H1 (cell line): ENCODE measurements at regions not wholly inside any gene's neighbourhood (a gene's known extent, or its start where the extent isn't known, plus 50 kb on each side); places are given as distances from the start of the nearest gene placed in this dataset.

Experiments used
- CTCF ChIA-PET: fragments of 300-600 bp; sonication (Branson Sonifier 250); formaldehyde crosslinking; loops from one replicate; lab custom pipeline; 2021; ENCODE audit not compliant: partially characterized antibody; lab: Charles Lee
- POLR2A ChIA-PET: fragments of 300-600 bp; sonication (Branson Sonifier 250); formaldehyde crosslinking; loops from one replicate; lab custom pipeline; 2021; ENCODE audit warnings: inconsistent platforms; ENCODE audit not compliant: partially characterized antibody; lab: Charles Lee
- DNase-seq, 2 experiments: peaks; one replicate each; pipeline versions ENCODE4 v3.0.0 to v3.0.0-alpha.2; 2010 to 2022; ENCODE audit warnings: low spot score in 2 of 2, low read depth in 1 of 2, mixed read lengths in 1 of 2
- FAIRE-seq: peaks from 2 replicates; lab custom pipeline; 2011; peaks lifted over from hg19 to GRCh38; lab: Jason Lieb, UNC
- H2AFZ ChIP-seq: 2 replicates; pipeline ENCODE4 v1.8.1; 2012; ENCODE audit warnings: low read length, inconsistent platforms
- H2AK5ac ChIP-seq: 2 replicates; pipeline ENCODE4 v1.6.1; 2013; ENCODE audit warnings: low read depth, low read length
- H2BK120ac ChIP-seq: replicated peaks from 2 replicates; pipeline ENCODE3; 2013; ENCODE audit warnings: low read depth, low read length, inconsistent platforms
- H2BK12ac ChIP-seq: 2 replicates; pipeline ENCODE4 v1.6.1; 2013; ENCODE audit warnings: low read depth, low read length
- H2BK15ac ChIP-seq: 2 replicates; pipeline ENCODE4 v1.6.1; 2013; ENCODE audit warnings: low read length
- H2BK20ac ChIP-seq: 2 replicates; pipeline ENCODE4 v1.6.1; 2013; ENCODE audit warnings: low read length
- H2BK5ac ChIP-seq: 2 replicates; pipeline ENCODE4 v1.6.1; 2013; ENCODE audit warnings: low read depth, low read length
- H3K14ac ChIP-seq: 2 replicates; pipeline ENCODE4 v1.6.1; 2013; ENCODE audit warnings: inconsistent platforms; ENCODE audit not compliant: insufficient read length
- H3K18ac ChIP-seq: 2 replicates; pipeline ENCODE4 v1.6.1; 2013; ENCODE audit warnings: low read length; ENCODE audit errors: extremely low read depth
- H3K23ac ChIP-seq: 2 replicates; pipeline ENCODE4 v1.6.1; 2013; ENCODE audit warnings: inconsistent platforms; ENCODE audit not compliant: insufficient read length
- H3K23me2 ChIP-seq: 2 replicates; pipeline ENCODE4 v1.6.1; 2013; ENCODE audit warnings: low read depth, low read length
- H3K27ac ChIP-seq: 2 replicates; pipeline ENCODE4 v1.6.1; 2011; ENCODE audit warnings: low read depth, low read length, inconsistent platforms
- H3K27me3 ChIP-seq, 4 experiments: replicated peaks in 1 of 4; 1 replicate in 1 of 4; 2 replicates in 3 of 4; pipeline versions ENCODE4 v1.6.1 to v1.8.1; 2011 to 2013; ENCODE audit warnings: low read length in 3 of 4, mild to moderate bottlenecking in 3 of 4, inconsistent platforms in 2 of 4, mixed read lengths in 2 of 4, moderate library complexity in 1 of 4; ENCODE audit not compliant: control insufficient read depth in 3 of 4, insufficient read depth in 3 of 4; ENCODE audit errors: extremely low read depth in 1 of 4
- H3K36me3 ChIP-seq, 4 experiments: 2 replicates each; pipeline versions ENCODE4 v1.6.1 to v1.8.1; 2011 to 2013; ENCODE audit warnings: mild to moderate bottlenecking in 4 of 4, low read length in 3 of 4, moderate library complexity in 2 of 4, control low read depth in 1 of 4, inconsistent platforms in 1 of 4; ENCODE audit not compliant: insufficient read depth in 4 of 4, control insufficient read depth in 2 of 4
- H3K4ac ChIP-seq: replicated peaks from 2 replicates; pipeline ENCODE3; 2013; ENCODE audit warnings: low read length, low read depth, mixed read lengths, inconsistent platforms; ENCODE audit not compliant: insufficient read length
- H3K4me1 ChIP-seq, 4 experiments: replicated peaks in 1 of 4; 1 replicate in 1 of 4; 2 replicates in 3 of 4; pipeline versions ENCODE4 v1.6.1 to v1.8.1; 2011 to 2013; ENCODE audit warnings: low read length in 3 of 4, inconsistent platforms in 2 of 4, mixed read lengths in 1 of 4; ENCODE audit not compliant: insufficient read depth in 4 of 4, control insufficient read depth in 3 of 4
- H3K4me2 ChIP-seq, 2 experiments: 2 replicates each; pipeline versions ENCODE4 v1.6.1 to v1.8.1; 2011 to 2013; ENCODE audit warnings: low read depth in 2 of 2, low read length in 2 of 2, control low read depth in 1 of 2, inconsistent platforms in 1 of 2, mild to moderate bottlenecking in 1 of 2; ENCODE audit not compliant: insufficient read depth in 1 of 2
- H3K4me3 ChIP-seq, 4 experiments: fragments of 200-600, 300-600 bp in 1 of 4; sonication (generic), shearing (Covaris generic), sonication (Bioruptor Twin) in 1 of 4; 2 replicates each; pipeline versions ENCODE4 v1.5.1 to v1.8.1; 2011 to 2016; ENCODE audit warnings: low read length in 4 of 4, low read depth in 3 of 4, control low read depth in 2 of 4, inconsistent platforms in 2 of 4, mild to moderate bottlenecking in 2 of 4, mixed read lengths in 1 of 4, moderate library complexity in 1 of 4; ENCODE audit not compliant: insufficient read depth in 2 of 4; ENCODE audit errors: extremely low read depth in 1 of 4
- H3K56ac ChIP-seq: replicated peaks from 2 replicates; pipeline ENCODE3; 2013; ENCODE audit warnings: low read depth, mild to moderate bottlenecking, mixed read lengths, low read length, inconsistent platforms; ENCODE audit not compliant: insufficient read length
- H3K79me1 ChIP-seq: 2 replicates; pipeline ENCODE4 v1.6.1; 2013; ENCODE audit warnings: low read depth, low read length, control low read depth
- H3K79me2 ChIP-seq, 2 experiments: 2 replicates each; pipeline versions ENCODE4 v1.6.1 to v1.8.1; 2012 to 2013; ENCODE audit warnings: low read length in 2 of 2, mild to moderate bottlenecking in 2 of 2, inconsistent platforms in 1 of 2; ENCODE audit not compliant: insufficient read depth in 2 of 2, control insufficient read depth in 1 of 2
- H3K9ac ChIP-seq, 4 experiments: replicated peaks in 1 of 4; 1 replicate in 1 of 4; 2 replicates in 3 of 4; pipeline versions ENCODE4 v1.6.1 to v1.8.1; 2011 to 2013; ENCODE audit warnings: low read depth in 3 of 4, low read length in 3 of 4, control low read depth in 2 of 4, mild to moderate bottlenecking in 2 of 4, moderate library complexity in 2 of 4, inconsistent platforms in 1 of 4; ENCODE audit errors: extremely low read depth in 1 of 4
- H3K9me3 ChIP-seq, 2 experiments: 2 replicates each; pipeline versions ENCODE4 v1.6.1 to v1.8.1; 2012 to 2013; ENCODE audit warnings: mild to moderate bottlenecking in 2 of 2, moderate library complexity in 2 of 2, control low read depth in 1 of 2, inconsistent platforms in 1 of 2, low read depth in 1 of 2, low read length in 1 of 2, mixed read lengths in 1 of 2; ENCODE audit not compliant: insufficient read depth in 2 of 2
- H4K20me1 ChIP-seq, 2 experiments: replicated peaks in 1 of 2; 2 replicates each; pipeline versions ENCODE3 to v1.8.1; 2011 to 2013; ENCODE audit warnings: inconsistent platforms in 2 of 2, low read length in 2 of 2, mild to moderate bottlenecking in 1 of 2; ENCODE audit not compliant: insufficient read depth in 2 of 2, control insufficient read depth in 1 of 2
- H4K5ac ChIP-seq: 2 replicates; pipeline ENCODE4 v1.6.1; 2013; ENCODE audit warnings: low read length, low read depth, mixed read lengths, inconsistent platforms; ENCODE audit not compliant: insufficient read length
- H4K8ac ChIP-seq: 2 replicates; pipeline ENCODE4 v1.8.0; 2013; ENCODE audit warnings: mild to moderate bottlenecking, moderate library complexity, low read length, inconsistent platforms; ENCODE audit not compliant: insufficient read depth; ENCODE audit errors: extremely low read depth
- H4K91ac ChIP-seq: replicated peaks from 2 replicates; pipeline ENCODE3; 2013; ENCODE audit warnings: low read length, mixed read lengths, inconsistent platforms; ENCODE audit not compliant: insufficient read length
- BACH1 ChIP-seq: IDR thresholded peaks from 2 replicates; pipeline ENCODE4 v1.6.1; 2012; ENCODE audit warnings: low read length, improper control_type of control experiment
- CBX5 ChIP-seq: fragments of 300-800, 300-1000 bp; sonication (generic); IDR thresholded peaks from 2 replicates; pipeline ENCODE4 v1.7.1; 2016; ENCODE audit warnings: antibody characterized with exemption, low read length, low read depth
- HDAC2 ChIP-seq, 2 experiments: fragments of 300-600 bp in 1 of 2; sonication (generic) in 1 of 2; IDR thresholded peaks; 2 replicates each; pipeline ENCODE4 v1.6.1; 2011 to 2012; ENCODE audit warnings: low read depth in 2 of 2, low read length in 2 of 2, mild to moderate bottlenecking in 2 of 2, moderate library complexity in 2 of 2, borderline replicate concordance in 1 of 2, inconsistent platforms in 1 of 2
- KDM4A ChIP-seq: IDR thresholded peaks from one replicate; pipeline ENCODE4 v1.7.1; 2012; ENCODE audit warnings: low read depth, mild to moderate bottlenecking, moderate library complexity, low read length, inconsistent platforms; ENCODE audit not compliant: severe bottlenecking
- MAX ChIP-seq: IDR thresholded peaks from 2 replicates; pipeline ENCODE4 v1.6.1; 2012; ENCODE audit warnings: inconsistent platforms
- RBBP5 ChIP-seq: IDR thresholded peaks from 2 replicates; pipeline ENCODE4 v1.7.1; 2012; ENCODE audit warnings: low read depth, mild to moderate bottlenecking, inconsistent platforms, low read length, moderate library complexity, borderline replicate concordance
- SP1 ChIP-seq: IDR thresholded peaks from 2 replicates; pipeline ENCODE4 v1.6.1; 2011; ENCODE audit warnings: low read depth, low read length
- YY1 ChIP-seq: IDR thresholded peaks from 2 replicates; pipeline ENCODE4 v1.6.1; 2011; ENCODE audit warnings: low read depth, mild to moderate bottlenecking, low read length
- ZNF274 ChIP-seq: IDR thresholded peaks from 2 replicates; pipeline ENCODE4 v1.7.0; 2012; ENCODE audit warnings: low read length, borderline replicate concordance; ENCODE audit errors: extremely low read depth
- WGBS, 2 experiments: shearing (Covaris generic) in 1 of 2; methylation state at CpG; one replicate each; pipeline versions ENCODE4 v1.1.6 to v1.1.7; 2013 to 2015; ENCODE audit warnings: low lambda C conversion rate in 2 of 2, mixed read lengths in 2 of 2, inconsistent platforms in 1 of 2, low coverage in 1 of 2, missing lambda C conversion rate in 1 of 2; ENCODE audit not compliant: insufficient replicate concordance in 2 of 2, insufficient coverage in 1 of 2, insufficient read length in 1 of 2; ENCODE audit errors: extremely low coverage in 1 of 2, missing lambda C conversion rate in 1 of 2; 5-methylcytosine and 5-hydroxymethylcytosine counted together

DNA sequence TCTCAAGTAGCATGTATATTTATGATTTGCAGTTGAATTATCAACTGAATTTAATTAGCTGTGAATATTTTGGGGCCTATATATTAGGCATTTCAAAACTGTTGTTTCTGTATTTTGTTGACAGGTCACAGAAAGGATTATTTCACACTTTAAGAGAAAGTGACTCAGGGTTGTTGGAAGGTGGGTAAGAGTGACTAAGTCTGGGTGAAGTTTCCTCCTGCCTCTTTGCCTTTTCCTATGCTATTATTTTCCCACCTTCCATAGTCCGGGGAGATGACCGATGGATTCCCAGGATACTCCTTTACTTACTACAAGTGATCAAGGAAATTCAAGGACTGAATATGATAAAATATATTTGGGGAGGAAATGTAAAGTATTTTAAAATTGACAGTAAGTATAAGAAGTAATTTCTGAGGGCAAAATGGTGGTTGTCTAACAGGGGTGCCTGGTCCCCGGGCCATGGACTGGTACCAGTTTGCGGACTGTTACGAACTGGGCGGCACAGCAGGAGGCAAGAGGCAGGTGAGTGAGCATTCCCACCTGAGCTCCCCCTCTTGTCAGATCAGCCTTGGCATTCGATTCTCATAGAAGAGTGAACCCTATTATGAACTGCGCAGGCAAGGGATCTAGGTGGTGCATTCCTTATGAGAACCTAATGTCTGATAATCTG, 175.5 kb upstream of the GPRIN3 start:
- Histone ChIP-seq H2AFZ (no peak overlapping the region), H4K8ac (no peak overlapping the region), H3K9me3 (no peaks in the 10 kb centered on the region), H3K27me3 (no peaks in the 10 kb centered on the region), H2BK5ac (no peak overlapping the region), H3K36me3 (no peaks in the 10 kb centered on the region), H3K4me1 (no peaks in the 10 kb centered on the region), H3K4me3 (no peak overlapping the region), H2BK12ac (no peak overlapping the region), H3K56ac (no peak overlapping the region), H4K91ac (no peak overlapping the region), H3K4me2 (no peak overlapping the region), H4K20me1 (no peaks in the 10 kb centered on the region), H2BK15ac (no peak overlapping the region), H3K18ac (no peak overlapping the region), H4K5ac (no peak overlapping the region), H3K4ac (no peak overlapping the region), H2BK20ac (no peak overlapping the region), H3K27ac (no peak overlapping the region), H3K14ac (no peak overlapping the region), H3K79me1 (no peaks in the 10 kb centered on the region), H2AK5ac (no peak overlapping the region), H3K79me2 (no peaks in the 10 kb centered on the region), H2BK120ac (no peak overlapping the region), H3K23me2 (no peaks in the 10 kb centered on the region), H3K23ac (no peak overlapping the region), H3K9ac (no peak overlapping the region)
- POLR2A ChIA-PET = no interaction called here
- FAIRE-seq = no peak
- TF ChIP-seq YY1 (no peak), RBBP5 (no peak), MAX (no peak), CBX5 (no peak), BACH1 (no peak), HDAC2 (IDR thresholded peaks at IDR 0.05; ENCODE audit: borderline replicate concordance in 1 of 2, low read depth in 2 of 2, low read length in 2 of 2) (no peak), ZNF274 (no peak), KDM4A (no peak), SP1 (no peak)
- WGBS, 2 experiments = 92% methylated on average over 8 of the region's 8 CpGs; no CpG with 5 or more reads in 1 of the 2 experiments
- no peak for DNase-seq
- CTCF ChIA-PET = interaction anchor here (0.8 to 1.9 kb wide), 11 partner anchors 7 to 424 kb away, joined by 3 to 5 read pairs (median 3); partner anchors contain the start of gene MMRN1
